Lower leg skin (tissue), 3 donors: ENCODE measurements at regions not wholly inside any gene's neighbourhood (a gene's known extent, or its start where the extent isn't known, plus 50 kb on each side); places are given as distances from the start of the nearest gene placed in this dataset.

Experiments
- CTCF ChIP-seq, 3 donors: fragments of 450-650 bp; IDR thresholded peaks; one replicate each; pipeline ENCODE4 v1.5.1; 2016; ENCODE audit warnings: antibody characterized with exemption in 3 of 3, mild to moderate bottlenecking in 3 of 3, moderate library complexity in 2 of 3
- POLR2A ChIP-seq, 2 donors: fragments of 450-650 bp; IDR thresholded peaks; one replicate each; pipeline ENCODE4 v1.6.1; 2016 to 2017; ENCODE audit warnings: antibody characterized with exemption in 2 of 2, mild to moderate bottlenecking in 1 of 2, moderate library complexity in 1 of 2

GRCh38 chr16:8087597-8088289 lies 502.6 kb downstream of the TMEM114 start:
- TF ChIP-seq POLR2A (IDR thresholded peaks at IDR 0.05): no peak
- no peak for TF ChIP-seq CTCF (IDR thresholded peaks at IDR 0.05)
